ENCODE measurements at regions not wholly inside any gene's neighbourhood (a gene's known extent, or its start where the extent isn't known, plus 50 kb on each side); places are given as distances from the start of the nearest gene placed in this dataset.

GRCh38 chr5:67880511-67880805 lies 335.1 kb upstream of the PIK3R1 start (continued):
- TF ChIP-seq MAX (IDR thresholded peaks at IDR 0.05; ENCODE audit: low read depth, low read length) (no peak), CTCF (IDR thresholded peaks at IDR 0.05 in 2 of 3, conservative IDR thresholded peaks at IDR 0.05 in 1 of 3; ENCODE audit: control insufficient read depth in 2 of 3, extremely low read depth in 1 of 3, insufficient read depth in 1 of 3, low read depth in 3 of 3, low read length in 3 of 3) (no peak), ASH2L (IDR thresholded peaks at IDR 0.05; ENCODE audit: borderline replicate concordance, low read depth) (no peak), MEF2B (IDR thresholded peaks at IDR 0.05; ENCODE audit: partially characterized antibody, poor library complexity, severe bottlenecking) (no peak)

- ChIA-PET RAD21 (ENCODE audit: unreplicated experiment) (no interaction called here), SMC1A (ENCODE audit: uncharacterized antibody, unreplicated experiment) (no interaction called here), POLR2A (no interaction called here), CTCF (no interaction called here)
- no peaks in the 10 kb centered on the region for H3K4me1 ChIP-seq (ENCODE audit: control insufficient read depth, insufficient read depth, low read length)
- DNase-seq (ENCODE audit: low read depth, low spot score) (no peak), ATAC-seq (no peak), FAIRE-seq (no peak)
- WGBS (ENCODE audit: insufficient coverage, insufficient replicate concordance, low lambda C conversion rate, missing lambda C conversion rate): 17% methylated on average over 4 of the region's 4 CpGs
- no peaks in the 10 kb centered on the region for H4K20me1 ChIP-seq (ENCODE audit: control insufficient read depth, insufficient read depth)
- intact Hi-C loops (cut with micrococcal nuclease; ENCODE audit: unreplicated experiment) (no loop called here), in situ Hi-C loops (cut with MboI) (no loop called here)
- no TSS peak for BruUV-seq (replicated peaks)
- no peak overlapping the region for H3K27ac ChIP-seq (ENCODE audit: control insufficient read depth, insufficient read depth)
- H2AFZ ChIP-seq (ENCODE audit: control insufficient read depth, low read depth, low read length): no peak overlapping the region
- no peaks in the 10 kb centered on the region for H3K36me3 ChIP-seq (ENCODE audit: control insufficient read depth in 2 of 2, insufficient read depth in 2 of 2, low read length in 1 of 2)
- H3K4me2 ChIP-seq (ENCODE audit: control insufficient read depth, insufficient read depth): no peak overlapping the region
- H3K9ac ChIP-seq (ENCODE audit: control insufficient read depth, insufficient read depth, low read length): no peak overlapping the region
- H3K27me3 ChIP-seq (replicated peaks in 1 of 2; ENCODE audit: control insufficient read depth in 2 of 2, insufficient read depth in 2 of 2, low read length in 1 of 2): no peaks in the 10 kb centered on the region
- no peaks in the 10 kb centered on the region for H3K79me2 ChIP-seq (ENCODE audit: control insufficient read depth, insufficient read depth, low read length)
- H3K9me3 ChIP-seq (replicated peaks; ENCODE audit: control insufficient read depth, insufficient read depth, low read length): no peaks in the 10 kb centered on the region; the same call in 2 of the 3 replicates
- H3K4me3 ChIP-seq: no peak overlapping the region
- no peak for TF ChIP-seq MAX (IDR thresholded peaks at IDR 0.05; ENCODE audit: low read depth, low read length)
- no peak for TF ChIP-seq CREM (IDR thresholded peaks at IDR 0.05; ENCODE audit: low read depth)
- TF ChIP-seq CEBPZ (IDR thresholded peaks at IDR 0.05; ENCODE audit: low read depth, low read length): no peak
- no peak for TF ChIP-seq ELK1 (IDR thresholded peaks at IDR 0.05; ENCODE audit: low read depth, low read length)
- TF ChIP-seq E2F4 (IDR thresholded peaks at IDR 0.05; ENCODE audit: low read depth, low read length): no peak
- no peak for TF ChIP-seq BMI1 (IDR thresholded peaks at IDR 0.05; ENCODE audit: borderline replicate concordance)
- no peak for TF ChIP-seq NFYB (IDR thresholded peaks at IDR 0.05; ENCODE audit: insufficient read depth, low read depth, low read length)
- TF ChIP-seq MTA3 (IDR thresholded peaks at IDR 0.05; ENCODE audit: borderline replicate concordance, low read length): no peak
- TF ChIP-seq YY1 (IDR thresholded peaks at IDR 0.05; ENCODE audit: low read depth, low read length): no peak
These were observed 335.7 kb upstream of the PIK3R1 start for GRCh38 chr5:67879620-67880510.
